Activated CD4-positive, alpha-beta T cell treated with anti-CD3 and anti-CD28 coated beads, Interleukin-2, amount 50 U/mL, for 1 hour (primary cell): ENCODE measurements at regions not wholly inside any gene's neighbourhood (a gene's known extent, or its start where the extent isn't known, plus 50 kb on each side); places are given as distances from the start of the nearest gene placed in this dataset.

ENCODE experiments used
- DNase-seq: peaks from one replicate; pipeline ENCODE4 v3.0.0-alpha.2; 2020

GRCh38 chr15:47552978-47553608, 164.2 kb upstream of the SEMA6D start:
- no peak for DNase-seq

- DNase-seq: no peak
These were observed 163.4 kb upstream of the SEMA6D start for GRCh38 chr15:47553947-47554346.

GRCh38 chr15:47561102-47561501, 156.2 kb upstream of the SEMA6D start:
- no peak for DNase-seq

- no peak for DNase-seq
These were observed 151.4 kb upstream of the SEMA6D start for GRCh38 chr15:47565949-47566348.

GRCh38 chr15:47566610-47567009, 150.7 kb upstream of the SEMA6D start:
- no peak for DNase-seq

GRCh38 chr15:47568030-47568429, 149.3 kb upstream of the SEMA6D start:
- DNase-seq: no peak

- DNase-seq: no peak
These were observed 147.3 kb upstream of the SEMA6D start for GRCh38 chr15:47570044-47570443.

- DNase-seq: no peak
These were observed 146.9 kb upstream of the SEMA6D start for GRCh38 chr15:47570451-47570850.

GRCh38 chr15:47570881-47571640, 146.2 kb upstream of the SEMA6D start:
- DNase-seq: no peak

GRCh38 chr15:47573673-47574072, 143.6 kb upstream of the SEMA6D start:
- no peak for DNase-seq

GRCh38 chr15:47577000-47577399, 140.3 kb upstream of the SEMA6D start:
- DNase-seq: no peak

- DNase-seq: no peak
These were observed 139.8 kb upstream of the SEMA6D start for GRCh38 chr15:47577461-47577860.

GRCh38 chr15:47582233-47582632, 135.1 kb upstream of the SEMA6D start:
- DNase-seq: no peak

GRCh38 chr15:47584316-47584715, 133.0 kb upstream of the SEMA6D start:
- DNase-seq: no peak

- no peak for DNase-seq
These were observed 130.6 kb upstream of the SEMA6D start for GRCh38 chr15:47586653-47587224.

GRCh38 chr15:47587940-47588802, 129.1 kb upstream of the SEMA6D start:
- no peak for DNase-seq

- no peak for DNase-seq
These were observed 128.3 kb upstream of the SEMA6D start for GRCh38 chr15:47588958-47589357.

GRCh38 chr15:47598996-47599395, 118.3 kb upstream of the SEMA6D start:
- DNase-seq: no peak

- DNase-seq: no peak
These were observed 117.5 kb upstream of the SEMA6D start for GRCh38 chr15:47599806-47600205.

- no peak for DNase-seq
These were observed 115.2 kb upstream of the SEMA6D start for GRCh38 chr15:47602121-47602520.

GRCh38 chr15:47603026-47603425, 114.3 kb upstream of the SEMA6D start:
- no peak for DNase-seq

GRCh38 chr15:47607695-47608094, 109.6 kb upstream of the SEMA6D start:
- DNase-seq: no peak

- DNase-seq: no peak
These were observed 107.6 kb upstream of the SEMA6D start for GRCh38 chr15:47609693-47610092.
